B cell (primary cell): ENCODE measurements at regions not wholly inside any gene's neighbourhood (a gene's known extent, or its start where the extent isn't known, plus 50 kb on each side); places are given as distances from the start of the nearest gene placed in this dataset.

Experiments used
- ATAC-seq: fragments of 200-7000 bp; cut with Tn5 transposase; one replicate; pipeline ENCODE4 v1.10.0; 2021; ENCODE audit warnings: low read depth, mild to moderate bottlenecking, moderate number of reproducible peaks, moderate library complexity
- CTCF ChIA-PET: fragments of 350-600 bp; sonication (Branson Sonifier 250); formaldehyde crosslinking; loops from one replicate; lab custom pipeline; 2021; ENCODE audit warnings: antibody characterized with exemption, inconsistent platforms; lab: Charles Lee
- POLR2A ChIA-PET: fragments of 350-600 bp; sonication (Branson Sonifier 250); formaldehyde crosslinking; loops from one replicate; lab custom pipeline; 2021; ENCODE audit warnings: antibody characterized with exemption; lab: Charles Lee
- DNase-seq: peaks from one replicate; pipeline ENCODE4 v3.0.0; 2013
- H2AFZ ChIP-seq: 2 replicates; pipeline ENCODE4 v1.6.1; 2012; ENCODE audit warnings: mild to moderate bottlenecking, low read depth, low read length; ENCODE audit not compliant: insufficient read depth, poor library complexity, severe bottlenecking
- H3K27ac ChIP-seq, 2 donors: 1 replicate in 1 of 2; 2 replicates in 1 of 2; pipeline ENCODE4 v1.5.1; 2012 to 2013; ENCODE audit warnings: low read length in 2 of 2, mild to moderate bottlenecking in 2 of 2, moderate library complexity in 1 of 2
- H3K27me3 ChIP-seq, 4 experiments: fragments of 200-600 bp in 1 of 4; sonication (generic) in 1 of 4; replicated peaks in 1 of 4; 1 replicate in 2 of 4; 2 replicates in 2 of 4; pipeline versions ENCODE4 v1.6.1 to v1.7.0; 2013 to 2016; ENCODE audit warnings: low read length in 3 of 4, mild to moderate bottlenecking in 2 of 4, mixed read lengths in 1 of 4, moderate library complexity in 1 of 4; ENCODE audit not compliant: insufficient read depth in 4 of 4, control insufficient read depth in 3 of 4; ENCODE audit errors: control extremely low read depth in 1 of 4
- H3K36me3 ChIP-seq, 2 experiments: replicated peaks in 1 of 2; 1 replicate in 1 of 2; 2 replicates in 1 of 2; pipeline versions ENCODE4 v1.6.1 to v1.7.1; 2013; ENCODE audit warnings: low read length in 1 of 2; ENCODE audit not compliant: insufficient read depth in 2 of 2, control insufficient read depth in 1 of 2; ENCODE audit errors: control extremely low read depth in 1 of 2, extremely low read depth in 1 of 2
- H3K4me1 ChIP-seq, 2 donors: fragments of 200-600 bp in 1 of 2; sonication (generic) in 1 of 2; 1 replicate in 1 of 2; 2 replicates in 1 of 2; pipeline versions ENCODE4 v1.5.1 to v1.6.1; 2013 to 2017; ENCODE audit warnings: low read length in 2 of 2; ENCODE audit not compliant: control insufficient read depth in 2 of 2, insufficient read depth in 2 of 2
- H3K4me2 ChIP-seq: replicated peaks from 2 replicates; pipeline ENCODE3; 2012; ENCODE audit warnings: mild to moderate bottlenecking, low read depth, low read length; ENCODE audit not compliant: poor library complexity, severe bottlenecking
- H3K4me3 ChIP-seq, 5 experiments: fragments of 200-600 bp in 1 of 5; sonication (generic) in 1 of 5; 1 replicate in 3 of 5; 2 replicates in 2 of 5; pipeline versions ENCODE4 v1.5.1 to v1.7.0; 2011 to 2016; ENCODE audit warnings: low read length in 4 of 5, mild to moderate bottlenecking in 4 of 5, low read depth in 2 of 5, control low read depth in 1 of 5, moderate library complexity in 1 of 5; ENCODE audit not compliant: insufficient read depth in 1 of 5; ENCODE audit errors: control extremely low read depth in 1 of 5, extremely low read depth in 1 of 5
- H3K79me2 ChIP-seq: fragments of 200-600 bp; sonication (generic); one replicate; pipeline ENCODE4 v1.6.0; 2016; ENCODE audit warnings: low read length; ENCODE audit not compliant: control insufficient read depth, insufficient read depth
- H3K9ac ChIP-seq: fragments of 200-600 bp; sonication (generic); 2 replicates; pipeline ENCODE4 v1.6.1; 2017; ENCODE audit warnings: mild to moderate bottlenecking, low read length, moderate library complexity
- H3K9me3 ChIP-seq, 3 donors: one replicate each; pipeline versions ENCODE4 v1.6.1 to v1.7.1; 2013; ENCODE audit warnings: low read length in 2 of 3; ENCODE audit not compliant: control insufficient read depth in 2 of 3, insufficient read depth in 1 of 3; ENCODE audit errors: control extremely low read depth in 1 of 3
- H4K20me1 ChIP-seq: 2 replicates; pipeline ENCODE4 v1.6.0; 2012; ENCODE audit warnings: mild to moderate bottlenecking, low read length; ENCODE audit not compliant: insufficient read depth, control insufficient read depth, poor library complexity, severe bottlenecking
- H3K27ac Mint-ChIP-seq: one replicate; pipeline ENCODE4 v1.8.0; 2021; ENCODE audit warnings: mixed read lengths
- H3K27me3 Mint-ChIP-seq: one replicate; pipeline ENCODE4 v1.8.0; 2021; ENCODE audit warnings: mixed read lengths
- H3K4me1 Mint-ChIP-seq: one replicate; pipeline ENCODE4 v1.8.0; 2021; ENCODE audit warnings: mixed read lengths
- H3K4me3 Mint-ChIP-seq: one replicate; pipeline ENCODE4 v1.8.0; 2021; ENCODE audit warnings: mixed read lengths
- H3K9me3 Mint-ChIP-seq: one replicate; pipeline ENCODE4 v1.8.0; 2022; ENCODE audit warnings: mixed read lengths; ENCODE audit not compliant: insufficient read depth
- CTCF ChIP-seq: fragments of 200-600 bp; IDR thresholded peaks from one replicate; pipeline ENCODE4 v1.8.0; 2022; ENCODE audit warnings: antibody characterized with exemption, mild to moderate bottlenecking
- EZH2 ChIP-seq: IDR thresholded peaks from 2 replicates; pipeline ENCODE4 v1.6.1; 2012; ENCODE audit warnings: borderline replicate concordance, low read depth, mild to moderate bottlenecking, moderate library complexity, low read length; ENCODE audit not compliant: insufficient read depth, poor library complexity, severe bottlenecking
- WGBS: methylation state at CpG from one replicate; pipeline ENCODE4 v1.1.5; 2013; ENCODE audit warnings: missing lambda C conversion rate; ENCODE audit not compliant: insufficient coverage; 5-methylcytosine and 5-hydroxymethylcytosine counted together
- intact Hi-C: fragments of 100-400 bp; cut with micrococcal nuclease; formaldehyde crosslinking; loops from one replicate; pipeline ENCODE4 v1.10.0; 2022

GRCh38 chr9:80235752-80236151, 664.0 kb downstream of the TLE4 start:
- peaks cover 2% of the 10 kb centered on the region for H3K9me3 Mint-ChIP-seq
- ChIA-PET CTCF (no interaction called here), POLR2A (no interaction called here)
- peak overlapping the region; percentile 78 for H3K4me2 ChIP-seq
- H3K4me1 Mint-ChIP-seq = peaks cover 78% of the 10 kb centered on the region
- peak overlapping the region; percentile 68 for H3K9ac ChIP-seq
- peak overlapping the region in 1 of 2 donors; percentile 37 for H3K27ac ChIP-seq
- no peaks in the 10 kb centered on the region for H3K27me3 ChIP-seq
- TF ChIP-seq EZH2 (no peak), CTCF (no peak)
- H2AFZ ChIP-seq = no peak overlapping the region
- peaks cover 14% of the 10 kb centered on the region for H4K20me1 ChIP-seq
- no peaks in the 10 kb centered on the region for H3K27me3 Mint-ChIP-seq
- H3K4me3 Mint-ChIP-seq = peak overlapping the region; percentile 52
- H3K4me3 ChIP-seq = no peak overlapping the region
- H3K4me1 ChIP-seq = peaks cover 49 to 63% of the 10 kb centered on the region in 2 donors
- ATAC-seq (no peak), DNase-seq (no peak)
- peaks cover 0 to 8% of the 10 kb centered on the region in 2 experiments for H3K36me3 ChIP-seq
- peaks cover 0 to 26% (median 7%) of the 10 kb centered on the region in 3 donors for H3K9me3 ChIP-seq
- H3K79me2 ChIP-seq = peaks cover 69% of the 10 kb centered on the region
- peak overlapping the region; percentile 4 for H3K27ac Mint-ChIP-seq
- WGBS = no CpG with 5 or more reads among the region's 1 CpG
- intact Hi-C loops = no loop called here

GRCh38 chr9:80233906-80234305, 662.1 kb downstream of the TLE4 start:
- ChIA-PET CTCF (no interaction called here), POLR2A (no interaction called here)
- Histone ChIP-seq H3K36me3 (peaks cover 0 to 8% of the 10 kb centered on the region in 2 experiments), H3K79me2 (peaks cover 69% of the 10 kb centered on the region), H3K4me2 (peak overlapping the region; percentile 78), H3K4me3 (peak overlapping the region in 4 of 5 experiments; percentile 43 to 63 (median 51)), H3K9ac (peak overlapping the region; percentile 68), H3K4me1 (peaks cover 51 to 65% of the 10 kb centered on the region in 2 donors), H3K27me3 (no peaks in the 10 kb centered on the region), H3K27ac (peak overlapping the region; percentile 88 to 91), H2AFZ (peak overlapping the region; percentile 4), H3K9me3 (peaks cover 0 to 26% (median 9%) of the 10 kb centered on the region in 3 donors), H4K20me1 (peaks cover 14% of the 10 kb centered on the region)
- TF ChIP-seq EZH2 (no peak), CTCF (no peak)
- no CpG with 5 or more reads among the region's 2 CpGs for WGBS
- no peak for DNase-seq
- Mint-ChIP-seq H3K27ac (peak overlapping the region; percentile 95), H3K9me3 (peaks cover 2% of the 10 kb centered on the region), H3K27me3 (no peaks in the 10 kb centered on the region), H3K4me3 (peak overlapping the region; percentile 83), H3K4me1 (peaks cover 65% of the 10 kb centered on the region)
- ATAC-seq = no peak
- intact Hi-C loops = no loop called here
